ENCODE measurements at regions not wholly inside any gene's neighbourhood (a gene's known extent, or its start where the extent isn't known, plus 50 kb on each side); places are given as distances from the start of the nearest gene placed in this dataset.
"Not testable (repeated sequence)": the region's sequence is repeated elsewhere in the genome, so short reads cannot be mapped to it uniquely, and the experiment has no call there.

DNA sequence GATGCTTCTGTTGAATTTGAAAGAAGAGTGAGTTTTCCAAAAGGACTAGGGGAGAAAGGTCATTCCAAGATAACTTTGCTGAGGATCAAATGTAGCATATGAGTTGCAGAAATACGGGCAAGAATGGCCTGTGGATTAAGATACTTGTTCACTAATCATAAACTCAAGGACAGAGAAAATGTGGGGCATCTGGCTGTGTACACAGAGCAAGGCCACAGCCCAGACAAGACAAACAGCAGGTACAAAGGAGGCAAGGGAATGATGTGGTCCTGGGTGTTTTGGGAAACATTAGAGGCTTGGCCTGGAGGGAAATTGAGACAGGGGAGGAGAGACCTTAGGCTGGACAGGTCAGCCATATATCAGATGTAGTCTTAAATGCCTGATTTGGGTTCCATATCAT lies 254.8 kb downstream of the TTC32 start:
- no peak for DNase-seq

- no peak for DNase-seq
Observed at GRCh38 chr2:19644763-19645162, 257.0 kb downstream of the TTC32 start.

GRCh38 chr2:19643117-19643518 lies 258.7 kb downstream of the TTC32 start:
- no peak for DNase-seq

DNA sequence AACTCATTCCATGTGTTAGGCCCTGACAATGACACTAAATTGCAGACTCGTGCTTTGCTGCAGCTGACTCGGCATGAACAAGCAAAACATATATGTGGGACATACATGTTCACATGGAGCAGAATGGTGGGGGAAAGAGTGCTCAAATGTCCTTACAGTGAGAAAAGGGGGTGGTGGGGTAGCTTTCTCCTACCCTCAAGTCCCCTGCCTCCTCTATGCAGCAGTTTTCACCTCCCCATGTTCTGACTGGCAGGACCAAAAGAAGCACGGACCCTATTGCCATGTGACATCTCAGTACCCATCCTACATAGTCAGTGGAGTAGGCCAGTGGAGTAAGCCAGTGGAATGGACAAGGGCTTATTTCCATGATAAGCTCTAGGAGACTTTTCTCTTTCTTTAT lies 259.3 kb downstream of the TTC32 start:
- no peak for DNase-seq

- DNase-seq: no peak
Observed at GRCh38 chr2:19635951-19636510, 265.8 kb downstream of the TTC32 start.

DNA sequence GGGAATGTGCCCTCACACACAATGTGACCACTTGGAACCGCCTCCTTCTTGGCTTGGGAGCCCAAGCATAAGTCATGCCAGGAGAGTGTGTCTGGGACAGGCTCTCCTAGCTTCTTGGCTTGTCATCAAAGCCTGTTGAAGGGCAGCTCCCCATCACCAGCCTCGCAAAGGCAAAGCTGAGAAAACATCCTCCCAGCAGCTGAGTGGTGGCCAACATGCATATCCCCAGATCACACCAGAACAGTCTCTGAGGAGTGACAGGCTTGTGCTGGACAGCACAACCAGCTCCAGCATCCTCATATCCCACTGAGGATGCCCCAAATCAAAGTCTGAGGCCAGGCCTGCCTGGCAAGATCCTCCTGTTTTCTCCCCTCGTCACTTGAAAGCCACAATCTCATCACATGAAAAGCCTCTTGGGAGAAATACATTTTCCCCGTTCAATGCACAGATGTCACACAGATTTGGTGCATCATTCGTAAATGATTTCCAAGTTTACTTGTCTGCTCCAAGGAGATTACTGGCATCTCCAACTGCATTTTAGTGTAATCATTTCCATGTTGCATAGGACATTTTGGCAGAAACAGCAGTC lies 269.3 kb downstream of the TTC32 start:
- no peak for DNase-seq

DNA sequence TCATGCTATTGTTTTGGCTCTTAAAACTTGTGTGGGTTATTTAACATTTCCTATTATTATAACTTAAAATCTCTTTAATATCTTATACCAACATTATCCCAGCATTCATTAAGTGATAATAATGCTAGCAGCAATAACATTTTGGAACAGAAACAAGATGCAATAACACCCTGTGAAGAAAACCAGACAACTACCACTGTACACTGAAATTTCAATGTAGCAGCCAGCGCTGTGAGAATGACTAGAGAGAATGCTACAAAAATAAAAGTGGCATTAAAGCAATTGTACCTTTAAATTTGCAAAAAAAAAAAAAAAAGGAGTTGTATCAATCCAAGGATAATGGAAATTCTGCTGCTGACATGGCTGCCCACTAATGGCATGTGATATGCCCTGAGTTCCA lies 269.9 kb downstream of the TTC32 start:
- DNase-seq: no peak

DNA sequence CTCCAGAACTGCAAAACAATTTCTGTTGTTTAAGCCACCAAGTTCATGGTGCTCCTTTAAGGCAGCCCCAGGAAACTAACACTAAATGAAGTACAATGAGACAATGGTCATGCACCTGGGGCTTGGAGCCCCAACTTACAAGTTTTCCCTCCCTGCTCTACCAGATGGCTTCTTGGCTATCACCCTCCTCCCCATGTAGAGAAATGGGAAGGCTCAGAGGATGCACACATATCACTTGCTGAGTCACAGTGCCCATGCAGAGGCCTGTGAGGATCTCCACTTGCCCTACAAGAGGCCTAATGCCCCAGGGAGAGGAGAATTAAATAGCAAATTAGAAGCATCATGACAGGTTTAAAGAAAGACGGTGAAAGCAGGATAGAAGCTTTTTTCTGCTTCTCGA lies 270.9 kb downstream of the TTC32 start:
- DNase-seq: no peak

DNA sequence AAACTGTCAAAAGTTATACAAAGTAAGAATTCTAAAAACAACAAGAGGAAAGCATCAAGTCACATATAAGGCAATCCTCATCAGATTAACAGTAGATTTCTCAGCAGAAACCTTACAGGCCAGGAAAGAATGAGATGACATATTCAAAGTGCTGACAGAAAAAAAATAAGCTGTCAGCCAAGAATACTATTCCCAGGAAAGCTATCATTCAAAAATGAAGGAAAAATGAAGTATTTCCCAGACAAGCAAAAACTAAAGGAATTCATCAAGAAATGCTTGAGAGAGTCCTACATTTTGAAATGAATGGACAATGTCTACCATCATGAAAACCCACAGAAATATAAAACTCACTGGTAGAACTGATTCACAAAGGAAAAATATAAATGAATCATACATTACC lies 268.9 kb upstream of the OSR1 start:
- DNase-seq: no peak

GRCh38 chr2:19623488-19623887 lies 265.1 kb upstream of the OSR1 start:
- no peak for DNase-seq

- DNase-seq: no peak
Observed at GRCh38 chr2:19617257-19617848, 258.9 kb upstream of the OSR1 start.

DNA sequence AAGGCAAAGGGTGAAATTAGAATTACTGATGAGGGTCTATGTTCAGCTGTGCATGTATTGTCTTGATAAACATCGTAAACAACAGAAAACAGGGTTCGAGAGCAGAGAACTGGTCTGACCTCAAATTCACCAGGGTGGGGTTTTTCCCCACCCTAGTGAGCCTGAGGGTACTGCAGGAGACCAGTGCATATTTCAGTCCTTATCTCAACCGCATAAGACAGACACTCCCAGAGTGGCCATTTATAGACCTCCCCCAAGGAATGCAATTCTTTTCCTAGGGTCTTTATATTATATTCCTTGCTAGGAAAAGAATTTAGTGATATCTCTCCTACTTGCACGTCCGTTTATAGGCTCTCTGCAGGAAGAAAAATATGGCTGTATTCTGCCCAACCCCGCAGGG lies 257.0 kb upstream of the OSR1 start:
- not testable (repeated sequence) for DNase-seq

GRCh38 chr2:19614066-19614465 lies 255.6 kb upstream of the OSR1 start:
- DNase-seq: no peak

GRCh38 chr2:19611491-19612332 lies 253.3 kb upstream of the OSR1 start:
- DNase-seq: no peak

- no peak for DNase-seq
Observed at GRCh38 chr2:19609266-19609665, 250.8 kb upstream of the OSR1 start.

DNA sequence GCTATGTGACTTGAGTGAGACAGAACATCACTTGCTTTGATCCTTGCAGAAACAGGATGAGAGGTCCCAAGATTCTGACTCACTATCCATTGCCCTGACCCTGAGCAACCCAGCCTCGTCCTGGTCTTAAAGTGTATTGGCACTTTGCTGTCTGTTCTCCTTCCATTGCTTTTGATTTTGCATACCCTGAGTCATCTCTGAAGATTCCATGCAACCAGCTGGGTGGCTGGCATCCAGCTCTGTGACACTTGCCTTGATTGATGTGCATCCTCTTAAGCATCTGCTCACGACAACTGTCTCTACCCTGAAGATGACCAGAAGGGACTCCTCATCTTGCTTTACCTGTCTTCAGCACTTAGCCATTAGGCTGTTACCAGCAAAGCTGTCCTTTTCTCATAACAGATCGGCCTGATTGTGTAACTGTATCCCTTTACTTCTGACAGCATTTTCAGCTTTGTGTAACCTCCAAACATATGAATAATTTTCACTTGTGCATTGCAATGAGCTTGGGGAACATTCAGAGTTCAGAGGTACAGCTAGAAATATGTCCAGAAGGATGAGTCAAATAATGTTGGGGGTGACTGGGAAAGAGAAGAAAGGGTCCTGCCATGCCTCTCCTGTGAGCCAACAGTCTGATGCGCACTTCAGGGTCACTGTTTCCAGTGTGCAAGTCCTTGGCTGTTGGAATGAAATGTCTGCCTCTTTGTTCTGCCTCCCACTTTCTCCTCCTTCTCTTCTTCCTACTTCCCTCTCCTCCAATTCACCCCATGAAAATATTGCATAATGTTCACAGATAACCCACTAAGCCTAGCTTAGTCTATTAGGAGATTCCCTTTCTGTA lies 249.7 kb upstream of the OSR1 start:
- DNase-seq: no peak

DNA sequence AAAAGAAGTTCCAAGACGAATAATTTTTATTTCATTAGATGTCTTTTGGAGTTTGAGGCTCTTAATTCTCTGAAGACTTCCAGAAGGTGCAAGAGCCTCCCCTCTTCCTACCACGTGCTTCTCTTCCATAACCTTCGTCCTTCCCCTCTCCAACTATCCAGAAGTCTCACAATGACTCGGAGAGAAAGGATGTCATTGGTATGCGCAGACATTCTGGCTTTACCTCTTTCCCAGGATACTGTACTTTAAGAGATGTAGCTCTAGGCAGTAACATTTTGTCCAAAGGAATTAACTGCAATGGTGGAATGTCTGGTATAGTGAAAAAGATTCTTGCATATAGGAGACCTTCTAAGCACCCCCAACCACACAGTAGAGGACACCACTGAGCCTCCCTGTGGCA lies 249.0 kb upstream of the OSR1 start:
- no peak for DNase-seq

DNA sequence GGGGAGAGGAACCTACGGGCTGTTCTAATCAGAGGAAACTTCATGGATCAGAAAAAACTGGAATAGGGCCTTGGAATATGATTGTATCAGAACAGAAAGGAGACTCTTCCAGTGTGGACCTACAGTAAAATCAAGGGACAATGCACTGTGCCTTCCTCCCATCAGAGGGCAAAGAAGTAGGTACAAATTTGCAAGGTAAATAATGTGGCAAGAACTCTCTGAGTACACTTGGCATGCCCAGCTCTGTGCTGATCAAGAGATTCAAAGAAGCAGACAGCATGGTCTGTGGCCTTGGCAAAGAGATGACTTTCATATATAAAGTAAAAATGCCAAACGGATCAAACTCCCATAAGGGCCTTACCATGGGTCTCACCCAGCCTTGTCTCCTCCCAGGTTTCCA lies 242.6 kb upstream of the OSR1 start:
- DNase-seq: no peak

- no peak for DNase-seq
Observed at GRCh38 chr2:19600506-19600905, 242.1 kb upstream of the OSR1 start.

DNA sequence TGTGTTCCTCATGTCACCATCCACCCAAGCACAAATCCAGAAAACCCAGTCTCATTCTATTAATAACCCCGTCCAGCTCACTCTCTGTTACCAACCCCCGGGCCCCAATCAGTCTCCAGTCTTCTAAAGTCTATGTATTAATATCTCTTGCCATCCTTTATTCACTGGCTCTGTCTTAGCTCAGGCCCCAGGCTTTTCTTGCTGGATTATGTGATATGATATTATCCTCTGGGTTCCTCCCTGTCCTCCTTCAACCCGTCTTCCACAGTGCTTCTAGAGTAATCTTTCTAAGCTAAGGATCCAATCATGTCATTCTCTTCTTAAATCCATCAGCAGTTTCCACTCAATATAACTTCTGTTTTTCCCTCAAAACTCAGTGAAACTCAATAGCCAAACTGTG lies 240.5 kb upstream of the OSR1 start:
- DNase-seq: no peak

- DNase-seq: no peak
Observed at GRCh38 chr2:19592197-19592596, 233.8 kb upstream of the OSR1 start.

DNA sequence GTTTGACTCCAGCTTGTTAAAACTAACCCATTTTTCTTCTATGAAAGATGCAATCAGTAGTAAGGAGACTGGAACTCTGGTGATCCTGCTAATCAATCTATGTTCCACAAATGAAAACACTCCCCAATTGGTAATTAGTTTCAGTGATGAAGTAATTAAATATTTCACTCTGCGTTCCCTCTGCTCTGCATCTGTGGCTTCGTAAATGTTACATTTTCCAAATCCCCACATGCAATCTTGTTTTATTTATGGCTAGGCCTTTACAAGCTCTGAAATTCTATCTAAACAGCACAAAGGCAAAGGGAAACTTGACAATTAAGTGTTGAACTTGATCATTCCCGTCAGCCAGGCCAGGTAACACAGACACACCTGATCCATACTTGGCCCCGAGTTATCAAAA lies 231.4 kb upstream of the OSR1 start:
- DNase-seq: no peak

DNA sequence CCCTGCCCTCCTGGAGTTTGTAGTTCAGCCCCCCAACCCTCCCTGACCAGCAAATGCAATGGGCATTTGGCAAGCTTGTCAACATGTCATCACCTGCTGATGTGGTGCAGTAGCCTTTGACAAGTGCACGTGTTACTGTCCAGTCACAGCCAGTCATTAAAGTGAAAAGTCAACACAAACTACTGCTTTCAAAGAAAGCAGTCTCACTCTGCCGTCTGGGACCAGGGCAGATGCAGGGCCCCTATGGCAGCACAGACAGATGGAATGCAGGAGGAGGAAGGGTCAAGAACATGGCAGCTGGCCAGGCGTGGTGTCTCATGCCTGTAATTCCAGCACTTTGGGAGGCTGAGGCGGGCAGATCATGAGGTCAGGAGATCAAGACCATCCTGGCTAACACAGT lies 222.4 kb upstream of the OSR1 start:
- DNase-seq: no peak
